HFFc6 (cell line): ENCODE measurements at regions not wholly inside any gene's neighbourhood (a gene's known extent, or its start where the extent isn't known, plus 50 kb on each side); places are given as distances from the start of the nearest gene placed in this dataset.

Experiments
- DNase-seq: peaks from one replicate; pipeline ENCODE4 v3.0.0-alpha.2; 2018
- H3K27ac Mint-ChIP-seq: 2 replicates; pipeline ENCODE4 v1.8.0; 2020; ENCODE audit warnings: mild to moderate bottlenecking, mixed read lengths
- H3K27me3 Mint-ChIP-seq: 2 replicates; pipeline ENCODE4 v1.8.0; 2021; ENCODE audit warnings: mild to moderate bottlenecking, moderate library complexity, mixed read lengths; ENCODE audit not compliant: insufficient read depth
- H3K36me3 Mint-ChIP-seq: 2 replicates; pipeline ENCODE4 v1.8.0; 2021; ENCODE audit warnings: low read depth, mixed read lengths
- H3K4me1 Mint-ChIP-seq: 2 replicates; pipeline ENCODE4 v1.8.0; 2020; ENCODE audit warnings: low read depth, mixed read lengths
- H3K4me3 Mint-ChIP-seq: 2 replicates; pipeline ENCODE4 v1.8.0; 2020; ENCODE audit warnings: mild to moderate bottlenecking, moderate library complexity, mixed read lengths
- H3K9me3 Mint-ChIP-seq: 2 replicates; pipeline ENCODE4 v1.8.0; 2020; ENCODE audit warnings: mild to moderate bottlenecking, mixed read lengths
- CTCF ChIP-seq: fragments of 200-600 bp; sonication (generic); IDR thresholded peaks from 2 replicates; pipeline ENCODE4 v1.5.0; 2021; ENCODE audit warnings: antibody characterized with exemption, mild to moderate bottlenecking

- no peak for DNase-seq
- Mint-ChIP-seq H3K4me3 (no peak overlapping the region), H3K9me3 (peaks cover 61% of the 10 kb centered on the region), H3K27ac (no peak overlapping the region), H3K36me3 (0 out of 2 replicates have a peak, but pooled peaks cover 10% of the 10 kb centered on the region), H3K27me3 (0 out of 2 replicates have a peak, but pooled peaks cover under 1% of the 10 kb centered on the region), H3K4me1 (no peaks in the 10 kb centered on the region)
- TF ChIP-seq CTCF, result no peak
Observed at GRCh38 chr6:169902070-169902469, 150.6 kb downstream of the ERMARD start.

GRCh38 chr6:169899481-169900145 lies 148.2 kb downstream of the ERMARD start:
- no peak for TF ChIP-seq CTCF
- no peaks in the 10 kb centered on the region for H3K27me3 Mint-ChIP-seq
- peaks cover 60% of the 10 kb centered on the region for H3K9me3 Mint-ChIP-seq
- 0 out of 2 replicates have a peak, but pooled peaks cover 10% of the 10 kb centered on the region for H3K36me3 Mint-ChIP-seq
- H3K27ac Mint-ChIP-seq, result no peak overlapping the region
- no peak for DNase-seq
- H3K4me3 Mint-ChIP-seq, result no peak overlapping the region
- H3K4me1 Mint-ChIP-seq, result no peaks in the 10 kb centered on the region

GRCh38 chr6:169898788-169899480 lies 147.5 kb downstream of the ERMARD start:
- Mint-ChIP-seq H3K36me3 (0 out of 2 replicates have a peak, but pooled peaks cover 10% of the 10 kb centered on the region), H3K4me1 (no peaks in the 10 kb centered on the region), H3K27ac (no peak overlapping the region), H3K27me3 (no peaks in the 10 kb centered on the region), H3K4me3 (no peak overlapping the region), H3K9me3 (peaks cover 60% of the 10 kb centered on the region)
- TF ChIP-seq CTCF, result no peak
- DNase-seq, result no peak

GRCh38 chr6:169897601-169898358 lies 146.4 kb downstream of the ERMARD start:
- H3K36me3 Mint-ChIP-seq, result 0 out of 2 replicates have a peak, but pooled peaks cover 10% of the 10 kb centered on the region
- no peak for DNase-seq
- no peaks in the 10 kb centered on the region for H3K4me1 Mint-ChIP-seq
- H3K27ac Mint-ChIP-seq, result no peak overlapping the region
- H3K9me3 Mint-ChIP-seq, result peaks cover 61% of the 10 kb centered on the region
- no peak for TF ChIP-seq CTCF
- H3K4me3 Mint-ChIP-seq, result no peak overlapping the region
- no peaks in the 10 kb centered on the region for H3K27me3 Mint-ChIP-seq

GRCh38 chr6:169896826-169897456 lies 145.5 kb downstream of the ERMARD start:
- no peak for DNase-seq
- no peak overlapping the region for H3K27ac Mint-ChIP-seq
- H3K27me3 Mint-ChIP-seq, result no peaks in the 10 kb centered on the region
- H3K4me1 Mint-ChIP-seq, result no peaks in the 10 kb centered on the region
- peaks cover 57% of the 10 kb centered on the region for H3K9me3 Mint-ChIP-seq
- H3K4me3 Mint-ChIP-seq, result no peak overlapping the region
- H3K36me3 Mint-ChIP-seq, result 0 out of 2 replicates have a peak, but pooled peaks cover 10% of the 10 kb centered on the region
- no peak for TF ChIP-seq CTCF
